Upper lobe of left lung (tissue), 4 donors: ENCODE measurements at regions not wholly inside any gene's neighbourhood (a gene's known extent, or its start where the extent isn't known, plus 50 kb on each side); places are given as distances from the start of the nearest gene placed in this dataset.

Experiments used
- CTCF ChIP-seq, 6 experiments: fragments of 450-650 bp in 4 of 6; fragments of 200-600 bp in 2 of 6; sonication (generic) in 2 of 6; IDR thresholded peaks; one replicate each; pipeline ENCODE4 v1.5.1; 2016 to 2019; ENCODE audit warnings: antibody characterized with exemption in 6 of 6
- POLR2A ChIP-seq, 4 donors: fragments of 450-650 bp; IDR thresholded peaks; one replicate each; pipeline ENCODE4 v1.5.1; 2016 to 2017; ENCODE audit warnings: antibody characterized with exemption in 4 of 4, mild to moderate bottlenecking in 2 of 4
- POLR2AphosphoS5 ChIP-seq, 2 donors: sonication (generic); formaldehyde crosslinking; IDR thresholded peaks; one replicate each; pipeline ENCODE4 v1.5.1; 2017; ENCODE audit warnings: antibody characterized with exemption in 2 of 2

- TF ChIP-seq CTCF (IDR thresholded peaks at IDR 0.05) (no peak), POLR2AphosphoS5 (IDR thresholded peaks at IDR 0.05) (no peak), POLR2A (IDR thresholded peaks at IDR 0.05) (no peak)
Observed at GRCh38 chr2:77818186-77818585, 296.0 kb upstream of the LRRTM4 start.
